ENCODE measurements at regions not wholly inside any gene's neighbourhood (a gene's known extent, or its start where the extent isn't known, plus 50 kb on each side); places are given as distances from the start of the nearest gene placed in this dataset.

- TF ChIP-seq TAF1 (IDR thresholded peaks at IDR 0.05; ENCODE audit: low read depth, low read length) (no peak), POLR2A (IDR thresholded peaks at IDR 0.05; ENCODE audit: low read depth, low read length) (no peak), POU2F2 (IDR thresholded peaks at IDR 0.05; ENCODE audit: low read depth, low read length) (no peak), POLR2AphosphoS5 (IDR thresholded peaks at IDR 0.05; ENCODE audit: low read depth, low read length) (no peak)
Observed at GRCh38 chr7:94294471-94295131, 100.1 kb upstream of the COL1A2 start.

All from GM12891 (cell line).